Hematopoietic multipotent progenitor cell treated with erythropoietin and hydrocortisone succinate and interleukin-3 and kit ligand, for 6 days (in vitro differentiated cells): ENCODE measurements at regions not wholly inside any gene's neighbourhood (a gene's known extent, or its start where the extent isn't known, plus 50 kb on each side); places are given as distances from the start of the nearest gene placed in this dataset.
"Not testable (repeated sequence)": the region's sequence is repeated elsewhere in the genome, so short reads cannot be mapped to it uniquely, and the experiment has no call there.

ENCODE experiments used
- DNase-seq: peaks from one replicate; pipeline ENCODE4 v3.0.0-alpha.2; 2015

- no peak for DNase-seq
Observed at GRCh38 chrX:19172741-19173140, 50.5 kb upstream of the ADGRG2 start.

GRCh38 chrX:19174401-19175025, 52.2 kb upstream of the ADGRG2 start:
- DNase-seq = no peak

GRCh38 chrX:19176901-19177630, 54.8 kb upstream of the ADGRG2 start:
- no peak for DNase-seq

- DNase-seq = no peak
Observed at GRCh38 chrX:19177721-19178120, 55.5 kb upstream of the ADGRG2 start.

- no peak for DNase-seq
Observed at GRCh38 chrX:19178402-19178801, 56.1 kb upstream of the ADGRG2 start.

GRCh38 chrX:19179389-19179788, 57.1 kb upstream of the ADGRG2 start:
- DNase-seq = no peak

GRCh38 chrX:19181345-19181744, 59.1 kb upstream of the ADGRG2 start:
- DNase-seq = no peak

GRCh38 chrX:19182785-19183184, 60.5 kb upstream of the ADGRG2 start:
- DNase-seq = no peak

- no peak for DNase-seq
Observed at GRCh38 chrX:19183761-19184477, 61.7 kb upstream of the ADGRG2 start.

- DNase-seq = no peak
Observed at GRCh38 chrX:19188566-19188965, 66.3 kb upstream of the ADGRG2 start.

- no peak for DNase-seq
Observed at GRCh38 chrX:19190902-19191301, 68.6 kb upstream of the ADGRG2 start.

- no peak for DNase-seq
Observed at GRCh38 chrX:19193565-19193964, 71.3 kb upstream of the ADGRG2 start.

GRCh38 chrX:19194285-19195242, 72.3 kb upstream of the ADGRG2 start:
- DNase-seq = peak; percentile 0

GRCh38 chrX:19195243-19195610, 73.0 kb upstream of the ADGRG2 start:
- DNase-seq = no peak

- no peak for DNase-seq
Observed at GRCh38 chrX:19198473-19198872, 76.2 kb upstream of the ADGRG2 start.

GRCh38 chrX:19202171-19202570, 79.9 kb upstream of the ADGRG2 start:
- no peak for DNase-seq

- DNase-seq = no peak
Observed at GRCh38 chrX:19204636-19205035, 82.4 kb upstream of the ADGRG2 start.

GRCh38 chrX:19212037-19212436, 89.8 kb upstream of the ADGRG2 start:
- DNase-seq = no peak

- no peak for DNase-seq
Observed at GRCh38 chrX:19213610-19214152, 91.4 kb upstream of the ADGRG2 start.

GRCh38 chrX:19214311-19214710, 92.0 kb upstream of the ADGRG2 start:
- no peak for DNase-seq

GRCh38 chrX:19225909-19226308, 103.6 kb upstream of the ADGRG2 start:
- DNase-seq = peak; percentile 1

- DNase-seq = not testable (repeated sequence)
Observed at GRCh38 chrX:19229896-19230295, 107.6 kb upstream of the ADGRG2 start.

- DNase-seq = no peak
Observed at GRCh38 chrX:19237901-19238300, 105.8 kb upstream of the PDHA1 start.
